OCI-LY1 (cell line): ENCODE measurements at regions not wholly inside any gene's neighbourhood (a gene's known extent, or its start where the extent isn't known, plus 50 kb on each side); places are given as distances from the start of the nearest gene placed in this dataset.
A peak's percentile ranks its signal among the peaks of the same experiment; 100 is the strongest.

Source experiments
- H2AFZ ChIP-seq: fragments of 200-600 bp; sonication (generic), shearing (Covaris generic); 2 replicates; pipeline ENCODE4 v1.6.0; 2014; ENCODE audit warnings: antibody characterized with exemption, mild to moderate bottlenecking, low read length
- H3F3A ChIP-seq: fragments of 200-600 bp; sonication (generic), shearing (Covaris generic); 2 replicates; pipeline ENCODE4 v1.6.0; 2014; ENCODE audit warnings: mild to moderate bottlenecking, antibody characterized with exemption, low read length, moderate library complexity; ENCODE audit not compliant: insufficient read depth
- H3K27ac ChIP-seq: fragments of 200-600 bp; sonication (generic); 2 replicates; pipeline ENCODE4 v1.5.1; 2014; ENCODE audit warnings: low read length, mixed run types, mild to moderate bottlenecking, low read depth; ENCODE audit not compliant: poor library complexity, severe bottlenecking
- H3K27me3 ChIP-seq: fragments of 200-600 bp; sonication (generic); 2 replicates; pipeline ENCODE4 v1.6.0; 2014; ENCODE audit warnings: antibody characterized with exemption, mild to moderate bottlenecking, low read length, moderate library complexity; ENCODE audit not compliant: insufficient read depth
- H3K36me3 ChIP-seq: fragments of 200-600 bp; sonication (generic); 2 replicates; pipeline ENCODE4 v1.6.1; 2014; ENCODE audit warnings: mild to moderate bottlenecking, antibody characterized with exemption, low read length, moderate library complexity, mixed read lengths; ENCODE audit not compliant: insufficient read depth
- H3K4me1 ChIP-seq: fragments of 200-600 bp; sonication (generic); 2 replicates; pipeline ENCODE4 v1.5.1; 2014; ENCODE audit warnings: mild to moderate bottlenecking, low read length, moderate library complexity; ENCODE audit not compliant: insufficient read depth, severe bottlenecking
- H3K4me2 ChIP-seq: fragments of 200-600 bp; sonication (generic), shearing (Covaris generic); 2 replicates; pipeline ENCODE4 v1.6.1; 2014; ENCODE audit warnings: low read length
- H3K4me3 ChIP-seq: fragments of 200-600 bp; sonication (generic); 2 replicates; pipeline ENCODE4 v1.5.1; 2014; ENCODE audit warnings: low read length, low read depth, mild to moderate bottlenecking, mixed read lengths; ENCODE audit not compliant: poor library complexity, severe bottlenecking
- H3K79me2 ChIP-seq: fragments of 200-600 bp; shearing (Covaris generic); 2 replicates; pipeline ENCODE4 v1.6.1; 2016; ENCODE audit warnings: mixed run types, low read length, mixed read lengths; ENCODE audit not compliant: insufficient read depth
- H3K9ac ChIP-seq: fragments of 200-600 bp; sonication (generic), shearing (Covaris generic); 2 replicates; pipeline ENCODE4 v1.6.1; 2014; ENCODE audit warnings: mild to moderate bottlenecking, low read length, mixed read lengths
- H3K9me2 ChIP-seq: fragments of 200-600 bp; sonication (generic), shearing (Covaris generic); 2 replicates; pipeline ENCODE4 v1.6.1; 2014; ENCODE audit warnings: low read depth, mild to moderate bottlenecking, low read length, mixed read lengths
- H3K9me3 ChIP-seq: fragments of 200-600 bp; shearing (Covaris generic); 2 replicates; pipeline ENCODE4 v1.6.1; 2014; ENCODE audit warnings: low read length, mixed read lengths
- H4K20me1 ChIP-seq: fragments of 200-600 bp; sonication (generic), shearing (Covaris generic); 2 replicates; pipeline ENCODE4 v1.6.0; 2016; ENCODE audit warnings: mild to moderate bottlenecking, low read length; ENCODE audit not compliant: insufficient read depth
- EZH2 ChIP-seq: fragments of 200-600 bp; sonication (generic), shearing (Covaris generic); IDR thresholded peaks from 2 replicates; pipeline ENCODE4 v1.8.0; 2017; ENCODE audit warnings: borderline replicate concordance, mixed run types, mild to moderate bottlenecking, antibody characterized with exemption, low read length, moderate library complexity, mixed read lengths
- TF ChIP-seq, protein P1 (sequence below): fragments of 200-600 bp; sonication (generic), shearing (Covaris generic); IDR thresholded peaks from 2 replicates; pipeline ENCODE4 v1.5.1; 2017; ENCODE audit warnings: mild to moderate bottlenecking, antibody characterized with exemption, low read length, moderate library complexity, mixed read lengths

DNA sequence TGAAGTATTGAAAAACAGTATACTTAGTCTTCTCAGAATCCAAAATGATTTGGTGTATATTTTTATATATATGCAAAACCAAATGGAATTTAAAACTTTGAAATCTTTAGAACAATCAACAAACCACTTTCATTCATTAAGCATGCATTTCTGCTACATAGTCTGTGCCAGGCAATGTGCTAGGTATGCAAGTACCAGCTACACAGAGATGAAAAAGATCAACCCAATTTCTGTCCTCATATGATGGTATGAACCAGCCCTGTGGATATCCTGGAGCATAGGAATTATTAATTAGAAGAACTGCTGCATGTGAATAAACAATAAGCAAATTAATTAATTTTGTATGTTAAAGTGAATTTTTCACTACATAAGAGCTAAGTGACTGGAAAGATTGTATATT, 51.2 kb upstream of the RTN4 start:
- H3K9ac ChIP-seq: no peak overlapping the region
- H3K36me3 ChIP-seq: no peaks in the 10 kb centered on the region
- H3K27me3 ChIP-seq: no peaks in the 10 kb centered on the region
- peaks cover 6% of the 10 kb centered on the region for H3K4me1 ChIP-seq
- 0 out of 2 replicates have a peak overlapping the region, but pooled peaks have one; percentile 8 for H2AFZ ChIP-seq
- no peaks in the 10 kb centered on the region for H3F3A ChIP-seq
- H3K79me2 ChIP-seq: no peaks in the 10 kb centered on the region
- H3K4me3 ChIP-seq: no peak overlapping the region
- no peaks in the 10 kb centered on the region for H4K20me1 ChIP-seq
- H3K4me2 ChIP-seq: no peak overlapping the region
- TF ChIP-seq EZH2: no peak
- TF ChIP-seq, protein P1, sequence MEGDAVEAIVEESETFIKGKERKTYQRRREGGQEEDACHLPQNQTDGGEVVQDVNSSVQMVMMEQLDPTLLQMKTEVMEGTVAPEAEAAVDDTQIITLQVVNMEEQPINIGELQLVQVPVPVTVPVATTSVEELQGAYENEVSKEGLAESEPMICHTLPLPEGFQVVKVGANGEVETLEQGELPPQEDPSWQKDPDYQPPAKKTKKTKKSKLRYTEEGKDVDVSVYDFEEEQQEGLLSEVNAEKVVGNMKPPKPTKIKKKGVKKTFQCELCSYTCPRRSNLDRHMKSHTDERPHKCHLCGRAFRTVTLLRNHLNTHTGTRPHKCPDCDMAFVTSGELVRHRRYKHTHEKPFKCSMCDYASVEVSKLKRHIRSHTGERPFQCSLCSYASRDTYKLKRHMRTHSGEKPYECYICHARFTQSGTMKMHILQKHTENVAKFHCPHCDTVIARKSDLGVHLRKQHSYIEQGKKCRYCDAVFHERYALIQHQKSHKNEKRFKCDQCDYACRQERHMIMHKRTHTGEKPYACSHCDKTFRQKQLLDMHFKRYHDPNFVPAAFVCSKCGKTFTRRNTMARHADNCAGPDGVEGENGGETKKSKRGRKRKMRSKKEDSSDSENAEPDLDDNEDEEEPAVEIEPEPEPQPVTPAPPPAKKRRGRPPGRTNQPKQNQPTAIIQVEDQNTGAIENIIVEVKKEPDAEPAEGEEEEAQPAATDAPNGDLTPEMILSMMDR: no peak
- H3K27ac ChIP-seq: no peak overlapping the region
- no peaks in the 10 kb centered on the region for H3K9me3 ChIP-seq
- H3K9me2 ChIP-seq: no peaks in the 10 kb centered on the region

DNA sequence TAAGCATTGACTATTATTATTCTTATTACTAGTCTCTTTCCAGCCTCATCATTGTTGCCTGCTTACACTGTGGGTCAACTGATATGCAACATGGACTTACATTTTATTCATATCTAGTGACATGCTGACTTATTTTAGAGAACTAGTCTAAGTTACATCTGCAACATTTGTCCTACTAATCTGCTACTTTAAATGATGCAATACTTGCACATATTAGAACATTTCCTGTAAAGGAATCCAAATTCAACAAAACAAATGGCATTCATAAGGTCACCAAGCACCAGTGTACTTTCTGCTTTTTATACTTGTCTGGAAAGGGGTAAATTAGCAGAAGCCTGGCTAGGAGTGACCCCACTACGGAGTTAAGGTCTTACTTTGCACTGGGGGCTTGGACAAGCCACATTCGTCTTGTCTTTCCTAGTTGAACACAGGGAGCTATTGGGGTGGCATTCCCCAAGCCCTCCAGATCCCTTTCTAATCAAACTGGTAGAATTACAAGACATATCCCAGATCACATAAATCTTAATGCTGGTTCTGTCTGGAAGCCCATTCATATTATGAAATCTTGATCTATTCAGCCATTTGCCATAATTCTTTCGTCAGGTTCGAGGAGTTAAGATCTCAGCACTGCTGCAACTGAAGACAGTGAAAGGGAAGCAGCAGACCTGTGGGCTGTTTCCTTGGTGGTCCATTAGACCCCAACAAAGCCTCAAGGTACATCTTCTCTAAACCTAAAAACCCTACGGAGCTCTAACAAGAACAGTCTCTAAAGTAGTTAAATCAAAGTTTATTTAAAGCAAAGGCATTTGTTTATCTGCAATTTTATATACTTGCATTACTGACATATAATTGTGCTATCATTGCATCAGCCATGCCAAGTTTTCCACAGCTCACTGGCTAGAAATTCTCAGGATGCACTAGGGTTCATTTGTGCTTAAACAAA, 49.9 kb upstream of the RTN4 start:
- Histone ChIP-seq H2AFZ (no peak overlapping the region), H3K4me1 (peaks cover 6% of the 10 kb centered on the region), H3K27me3 (no peaks in the 10 kb centered on the region), H3F3A (no peaks in the 10 kb centered on the region), H3K79me2 (no peaks in the 10 kb centered on the region), H4K20me1 (no peaks in the 10 kb centered on the region), H3K9ac (no peak overlapping the region), H3K36me3 (no peaks in the 10 kb centered on the region), H3K4me2 (no peak overlapping the region), H3K9me3 (no peaks in the 10 kb centered on the region), H3K27ac (no peak overlapping the region), H3K9me2 (no peaks in the 10 kb centered on the region), H3K4me3 (no peak overlapping the region)
- TF ChIP-seq EZH2: no peak
- TF ChIP-seq, protein P1: no peak
